Fibroblast of pulmonary artery (primary cell): ENCODE measurements at regions not wholly inside any gene's neighbourhood (a gene's known extent, or its start where the extent isn't known, plus 50 kb on each side); places are given as distances from the start of the nearest gene placed in this dataset.

Source experiments
- DNase-seq: peaks from one replicate; pipeline ENCODE4 v3.0.0-alpha.2; 2010; ENCODE audit warnings: low read depth
- H3K4me3 ChIP-seq: replicated peaks from 2 replicates; pipeline ENCODE4 v1.5.1; 2011; ENCODE audit warnings: low read depth, mild to moderate bottlenecking, control low read depth, low read length, moderate library complexity
- TF ChIP-seq, protein P1 (sequence below): IDR thresholded peaks from 2 replicates; pipeline ENCODE4 v1.5.1; 2011; ENCODE audit warnings: mild to moderate bottlenecking, control low read depth, low read length, inconsistent platforms; ENCODE audit errors: missing control alignments

GRCh38 chr19:31100206-31100590 is 249.0 kb downstream of the TSHZ3 start:
- TF ChIP-seq, protein P1, sequence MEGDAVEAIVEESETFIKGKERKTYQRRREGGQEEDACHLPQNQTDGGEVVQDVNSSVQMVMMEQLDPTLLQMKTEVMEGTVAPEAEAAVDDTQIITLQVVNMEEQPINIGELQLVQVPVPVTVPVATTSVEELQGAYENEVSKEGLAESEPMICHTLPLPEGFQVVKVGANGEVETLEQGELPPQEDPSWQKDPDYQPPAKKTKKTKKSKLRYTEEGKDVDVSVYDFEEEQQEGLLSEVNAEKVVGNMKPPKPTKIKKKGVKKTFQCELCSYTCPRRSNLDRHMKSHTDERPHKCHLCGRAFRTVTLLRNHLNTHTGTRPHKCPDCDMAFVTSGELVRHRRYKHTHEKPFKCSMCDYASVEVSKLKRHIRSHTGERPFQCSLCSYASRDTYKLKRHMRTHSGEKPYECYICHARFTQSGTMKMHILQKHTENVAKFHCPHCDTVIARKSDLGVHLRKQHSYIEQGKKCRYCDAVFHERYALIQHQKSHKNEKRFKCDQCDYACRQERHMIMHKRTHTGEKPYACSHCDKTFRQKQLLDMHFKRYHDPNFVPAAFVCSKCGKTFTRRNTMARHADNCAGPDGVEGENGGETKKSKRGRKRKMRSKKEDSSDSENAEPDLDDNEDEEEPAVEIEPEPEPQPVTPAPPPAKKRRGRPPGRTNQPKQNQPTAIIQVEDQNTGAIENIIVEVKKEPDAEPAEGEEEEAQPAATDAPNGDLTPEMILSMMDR: no peak
- no peak for DNase-seq
- H3K4me3 ChIP-seq: no peak overlapping the region

GRCh38 chr19:31099515-31100205 is 249.6 kb downstream of the TSHZ3 start:
- H3K4me3 ChIP-seq: no peak overlapping the region
- DNase-seq: no peak
- TF ChIP-seq, protein P1: no peak

DNA sequence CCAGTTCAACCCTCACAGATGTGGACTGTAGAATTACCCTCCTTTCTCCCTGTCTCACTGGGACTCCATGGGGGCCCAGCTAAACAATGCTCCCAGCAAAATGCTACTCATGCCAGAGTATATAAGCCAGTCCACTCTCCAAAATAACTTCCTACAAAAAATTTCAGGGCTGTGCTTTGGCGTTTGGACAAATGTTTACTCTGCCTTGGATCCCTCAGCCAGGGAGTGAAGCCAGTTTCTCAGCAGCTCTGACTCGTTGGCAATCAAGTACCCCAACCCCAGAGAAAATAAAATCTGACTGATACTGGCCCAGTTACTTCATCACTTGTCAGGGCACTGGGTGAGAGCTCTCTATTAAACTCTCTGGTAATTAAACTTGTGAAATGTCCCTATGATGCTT is 250.4 kb downstream of the TSHZ3 start:
- TF ChIP-seq, protein P1: no peak
- H3K4me3 ChIP-seq: no peak overlapping the region
- no peak for DNase-seq

GRCh38 chr19:31096935-31097545 is 252.2 kb downstream of the TSHZ3 start:
- H3K4me3 ChIP-seq: no peak overlapping the region
- TF ChIP-seq, protein P1: no peak
- peak; percentile 10 for DNase-seq

GRCh38 chr19:31096062-31096830 is 253.0 kb downstream of the TSHZ3 start:
- TF ChIP-seq, protein P1: no peak
- DNase-seq: no peak
- H3K4me3 ChIP-seq: no peak overlapping the region

- H3K4me3 ChIP-seq: no peak overlapping the region
- DNase-seq: no peak
- TF ChIP-seq, protein P1: no peak
Observed at GRCh38 chr19:31095100-31095804, 254.0 kb downstream of the TSHZ3 start.
